Uterus (tissue), 2 donors: ENCODE measurements at regions not wholly inside any gene's neighbourhood (a gene's known extent, or its start where the extent isn't known, plus 50 kb on each side); places are given as distances from the start of the nearest gene placed in this dataset.

Experiments
- CTCF ChIP-seq, 4 experiments: fragments of 200-600 bp in 2 of 4; fragments of 450-650 bp in 2 of 4; sonication (generic) in 2 of 4; IDR thresholded peaks; one replicate each; pipeline ENCODE4 v1.5.1; 2016 to 2019; ENCODE audit warnings: antibody characterized with exemption in 4 of 4, mild to moderate bottlenecking in 2 of 4, moderate library complexity in 1 of 4
- POLR2A ChIP-seq, 2 donors: fragments of 450-650 bp; IDR thresholded peaks; one replicate each; pipeline ENCODE4 v1.6.1; 2016; ENCODE audit warnings: antibody characterized with exemption in 2 of 2, mild to moderate bottlenecking in 1 of 2, moderate library complexity in 1 of 2

GRCh38 chr10:8577686-8578085 is 523.2 kb downstream of the GATA3 start:
- TF ChIP-seq CTCF (IDR thresholded peaks at IDR 0.05), result no peak
- no peak for TF ChIP-seq POLR2A (IDR thresholded peaks at IDR 0.05)
